ENCODE measurements at regions not wholly inside any gene's neighbourhood (a gene's known extent, or its start where the extent isn't known, plus 50 kb on each side); places are given as distances from the start of the nearest gene placed in this dataset.
A peak's percentile ranks its signal among the peaks of the same experiment; 100 is the strongest.

GRCh38 chr1:11373895-11374747, 101.1 kb downstream of the UBIAD1 start:
- no peak for DNase-seq

- DNase-seq, result no peak
Measured at GRCh38 chr1:11374748-11375110, 101.7 kb downstream of the UBIAD1 start.

GRCh38 chr1:11377001-11377583, 101.9 kb upstream of the DISP3 start:
- no peak for DNase-seq

GRCh38 chr1:11377954-11378353, 101.0 kb upstream of the DISP3 start:
- DNase-seq, result no peak

- DNase-seq, result no peak
Measured at GRCh38 chr1:11379851-11380250, 99.1 kb upstream of the DISP3 start.

- no peak for DNase-seq
Measured at GRCh38 chr1:11380500-11380899, 98.5 kb upstream of the DISP3 start.

GRCh38 chr1:11383553-11384169, 95.3 kb upstream of the DISP3 start:
- DNase-seq, result no peak

GRCh38 chr1:11384170-11384554, 94.8 kb upstream of the DISP3 start:
- peak; percentile 13 for DNase-seq

GRCh38 chr1:11387829-11388228, 91.1 kb upstream of the DISP3 start:
- no peak for DNase-seq

GRCh38 chr1:11388617-11389016, 90.3 kb upstream of the DISP3 start:
- no peak for DNase-seq

GRCh38 chr1:11391327-11391726, 87.6 kb upstream of the DISP3 start:
- no peak for DNase-seq

- no peak for DNase-seq
Measured at GRCh38 chr1:11391886-11392285, 87.1 kb upstream of the DISP3 start.

- DNase-seq, result no peak
Measured at GRCh38 chr1:11394592-11395245, 84.2 kb upstream of the DISP3 start.

- DNase-seq, result no peak
Measured at GRCh38 chr1:11395616-11396015, 83.3 kb upstream of the DISP3 start.

GRCh38 chr1:11397151-11397901, 81.6 kb upstream of the DISP3 start:
- no peak for DNase-seq

- DNase-seq, result no peak
Measured at GRCh38 chr1:11399250-11399649, 79.7 kb upstream of the DISP3 start.

- no peak for DNase-seq
Measured at GRCh38 chr1:11400155-11400554, 78.8 kb upstream of the DISP3 start.

- no peak for DNase-seq
Measured at GRCh38 chr1:11400567-11400966, 78.4 kb upstream of the DISP3 start.

GRCh38 chr1:11406845-11407244, 72.1 kb upstream of the DISP3 start:
- no peak for DNase-seq

- peak; percentile 45 for DNase-seq
Measured at GRCh38 chr1:11407301-11407994, 71.5 kb upstream of the DISP3 start.

- no peak for DNase-seq
Measured at GRCh38 chr1:11412141-11412540, 66.8 kb upstream of the DISP3 start.

- DNase-seq, result no peak
Measured at GRCh38 chr1:11413986-11414391, 65.0 kb upstream of the DISP3 start.
